WTC11 (cell line): ENCODE measurements at regions not wholly inside any gene's neighbourhood (a gene's known extent, or its start where the extent isn't known, plus 50 kb on each side); places are given as distances from the start of the nearest gene placed in this dataset.

Experiments
- ATAC-seq: fragments of 200-7000 bp; cut with Tn5 transposase; 2 replicates; pipeline ENCODE4 v1.10.0; 2021; ENCODE audit warnings: mild to moderate bottlenecking, moderate library complexity
- CTCF ChIA-PET: fragments of 300-600 bp; sonication (Branson Sonifier 250); formaldehyde crosslinking; loops from one replicate; lab custom pipeline; 2021; ENCODE audit warnings: antibody characterized with exemption; lab: Charles Lee
- POLR2A ChIA-PET: fragments of 350-600 bp; sonication (Branson Sonifier 250); formaldehyde crosslinking; loops from one replicate; lab custom pipeline; 2021; ENCODE audit warnings: antibody characterized with exemption; lab: Charles Lee
- DNase-seq: peaks from one replicate; pipeline ENCODE4 v3.0.0; 2021; ENCODE audit warnings: low spot score
- H3K27ac Mint-ChIP-seq: 2 replicates; pipeline ENCODE4 v1.8.0; 2021; ENCODE audit warnings: mixed read lengths
- H3K27me3 Mint-ChIP-seq: 2 replicates; pipeline ENCODE4 v1.8.0; 2021; ENCODE audit warnings: low read depth, mild to moderate bottlenecking, moderate library complexity, mixed read lengths
- H3K36me3 Mint-ChIP-seq: 2 replicates; pipeline ENCODE4 v1.8.0; 2021; ENCODE audit warnings: mixed read lengths
- H3K4me1 Mint-ChIP-seq: 2 replicates; pipeline ENCODE4 v1.8.0; 2022; ENCODE audit warnings: mixed read lengths
- H3K4me3 Mint-ChIP-seq: 2 replicates; pipeline ENCODE4 v1.8.0; 2021; ENCODE audit warnings: mild to moderate bottlenecking, moderate library complexity, mixed read lengths
- H3K9me3 Mint-ChIP-seq: 2 replicates; pipeline ENCODE4 v1.8.0; 2021; ENCODE audit warnings: mixed read lengths
- ATF1 ChIP-seq: sonication (generic); formaldehyde crosslinking; IDR thresholded peaks from 2 replicates; pipeline ENCODE4 v1.8.1; 2023; ENCODE audit warnings: mild to moderate bottlenecking, moderate library complexity, missing genetic modification reagents
- CTCF ChIP-seq: fragments of 200-600 bp; IDR thresholded peaks from 2 replicates; pipeline ENCODE4 v1.8.0; 2022; ENCODE audit warnings: antibody characterized with exemption
- E2F1 ChIP-seq: sonication (generic); formaldehyde crosslinking; IDR thresholded peaks from 2 replicates; pipeline ENCODE4 v1.8.0; 2022; ENCODE audit warnings: mild to moderate bottlenecking, missing genetic modification reagents
- ELF4 ChIP-seq: sonication (generic); formaldehyde crosslinking; IDR thresholded peaks from 2 replicates; pipeline ENCODE4 v1.8.1; 2022; ENCODE audit warnings: low read depth, mild to moderate bottlenecking, moderate library complexity, missing genetic modification reagents
- GABPB1 ChIP-seq: sonication (generic); formaldehyde crosslinking; IDR thresholded peaks from 2 replicates; pipeline ENCODE4 v1.8.1; 2023; ENCODE audit warnings: mild to moderate bottlenecking, missing genetic modification reagents
- GRHL2 ChIP-seq: fragments of 250-450 bp; sonication (Bioruptor Pico); IDR thresholded peaks from 2 replicates; pipeline ENCODE4 v1.8.0; 2022; ENCODE audit warnings: mild to moderate bottlenecking, moderate library complexity; ENCODE audit not compliant: insufficient replicate concordance, severe bottlenecking
- IRF2 ChIP-seq: sonication (generic); formaldehyde crosslinking; IDR thresholded peaks from 2 replicates; pipeline ENCODE4 v1.8.0; 2022; ENCODE audit warnings: low read depth, missing genetic modification reagents, borderline replicate concordance
- JAZF1 ChIP-seq: fragments of 250-450 bp; sonication (Bioruptor Pico); IDR thresholded peaks from 2 replicates; pipeline ENCODE4 v1.9.0; 2021; ENCODE audit warnings: moderate library complexity, mild to moderate bottlenecking, inconsistent platforms
- JUN ChIP-seq: sonication (generic); formaldehyde crosslinking; IDR thresholded peaks from 2 replicates; pipeline ENCODE4 v1.8.0; 2023; ENCODE audit warnings: mild to moderate bottlenecking, missing genetic modification reagents
- NFE2L1 ChIP-seq: sonication (generic); formaldehyde crosslinking; IDR thresholded peaks from 2 replicates; pipeline ENCODE4 v1.8.1; 2023; ENCODE audit warnings: missing genetic modification reagents
- NR1H2 ChIP-seq: sonication (generic); formaldehyde crosslinking; IDR thresholded peaks from 2 replicates; pipeline ENCODE4 v1.9.0; 2021; ENCODE audit warnings: mild to moderate bottlenecking, moderate library complexity, missing genetic modification reagents
- NR2C2 ChIP-seq: sonication (generic); formaldehyde crosslinking; IDR thresholded peaks from 2 replicates; pipeline ENCODE4 v1.8.0; 2022; ENCODE audit warnings: mild to moderate bottlenecking, missing genetic modification reagents
- SP1 ChIP-seq: sonication (generic); formaldehyde crosslinking; conservative IDR thresholded peaks from 2 replicates; pipeline ENCODE4 v1.8.1; 2022; ENCODE audit warnings: missing genetic modification reagents
- STAT6 ChIP-seq: sonication (generic); formaldehyde crosslinking; conservative IDR thresholded peaks from 2 replicates; pipeline ENCODE4 v1.8.1; 2023; ENCODE audit warnings: mild to moderate bottlenecking, low read depth, missing genetic modification reagents, moderate library complexity
- ZNF281 ChIP-seq: sonication (generic); formaldehyde crosslinking; IDR thresholded peaks from 2 replicates; pipeline ENCODE4 v1.8.0; 2023; ENCODE audit warnings: mild to moderate bottlenecking, missing genetic modification reagents
- ZNF317 ChIP-seq: sonication (generic); formaldehyde crosslinking; IDR thresholded peaks from 2 replicates; pipeline ENCODE4 v1.8.1; 2023; ENCODE audit warnings: low read depth, mild to moderate bottlenecking, moderate library complexity, missing genetic modification reagents, borderline replicate concordance
- ZNF671 ChIP-seq: fragments of 250-450 bp; sonication (Bioruptor Pico); IDR thresholded peaks from 2 replicates; pipeline ENCODE4 v1.8.0; 2021; ENCODE audit warnings: mild to moderate bottlenecking
- ZSCAN18 ChIP-seq: fragments of 250-450 bp; sonication (Bioruptor Pico); IDR thresholded peaks from 2 replicates; pipeline ENCODE4 v2.1.2; 2022; ENCODE audit warnings: mild to moderate bottlenecking, moderate library complexity

GRCh38 chr7:116328161-116328560, 117.8 kb downstream of the TES start (continued):
- TF ChIP-seq ZNF281 (CRISPR knock-in tag) (no peak), NR1H2 (CRISPR knock-in tag) (no peak), ELF4 (CRISPR knock-in tag) (no peak), GRHL2 (CRISPR knock-in tag) (no peak), NR2C2 (CRISPR knock-in tag) (no peak), GABPB1 (CRISPR knock-in tag) (no peak), JUN (CRISPR knock-in tag) (no peak), ZNF671 (no peak), SP1 (CRISPR knock-in tag) (no peak), ATF1 (CRISPR knock-in tag) (no peak)

GRCh38 chr7:116329686-116330503, 119.6 kb downstream of the TES start:
- H3K27me3 Mint-ChIP-seq: no peaks in the 10 kb centered on the region
- no peak overlapping the region for H3K27ac Mint-ChIP-seq
- H3K9me3 Mint-ChIP-seq: no peaks in the 10 kb centered on the region
- peaks cover 17% of the 10 kb centered on the region for H3K4me1 Mint-ChIP-seq
- CTCF ChIA-PET: no interaction called here
- no peak overlapping the region for H3K4me3 Mint-ChIP-seq
- POLR2A ChIA-PET: no interaction called here
- H3K36me3 Mint-ChIP-seq: no peaks in the 10 kb centered on the region
- ATAC-seq: no peak
- DNase-seq: no peak
- TF ChIP-seq ATF1 (CRISPR knock-in tag) (no peak), JAZF1 (CRISPR knock-in tag) (no peak), STAT6 (no peak), NFE2L1 (no peak), IRF2 (no peak), ZNF281 (CRISPR knock-in tag) (no peak), ZSCAN18 (no peak), CTCF (no peak), E2F1 (no peak), ZNF317 (CRISPR knock-in tag) (no peak), NR2C2 (CRISPR knock-in tag) (no peak), GRHL2 (CRISPR knock-in tag) (no peak)
